Adrenal gland (tissue), 9 donors: ENCODE measurements at regions not wholly inside any gene's neighbourhood (a gene's known extent, or its start where the extent isn't known, plus 50 kb on each side); places are given as distances from the start of the nearest gene placed in this dataset.

ENCODE experiments used
- DNase-seq, 7 donors: peaks; one replicate each; pipeline ENCODE4 v3.0.0-alpha.2; 2019 to 2020
- H3K27ac ChIP-seq, 5 donors: fragments of 200-600 bp; sonication (generic) in 4 of 5; 1 replicate in 3 of 5; 2 replicates in 2 of 5; pipeline versions ENCODE4 v1.5.1 to v1.8.0; 2016 to 2020; ENCODE audit warnings: mild to moderate bottlenecking in 1 of 5
- H3K27me3 ChIP-seq: fragments of 200-600 bp; 2 replicates; pipeline ENCODE4 v1.8.0; 2021
- H3K36me3 ChIP-seq, 2 donors: fragments of 200-600 bp; replicated peaks in 1 of 2; 1 replicate in 1 of 2; 2 replicates in 1 of 2; pipeline versions ENCODE4 v1.5.1 to v1.8.0; 2018 to 2022
- H3K4me1 ChIP-seq, 2 donors: fragments of 200-600 bp; replicated peaks in 1 of 2; 1 replicate in 1 of 2; 2 replicates in 1 of 2; pipeline versions ENCODE4 v1.5.1 to v1.8.0; 2018 to 2021
- H3K4me3 ChIP-seq, 4 donors: fragments of 200-600 bp; sonication (generic) in 3 of 4; one replicate each; pipeline ENCODE4 v1.5.1; 2016 to 2018
- H3K9me3 ChIP-seq, 3 donors: fragments of 200-600 bp; sonication (generic) in 1 of 3; replicated peaks in 1 of 3; 1 replicate in 2 of 3; 2 replicates in 1 of 3; pipeline versions ENCODE4 v1.5.1 to v1.8.0; 2016 to 2021
- CTCF ChIP-seq, 6 experiments: fragments of 450-650 bp in 4 of 6; fragments of 200-600 bp in 2 of 6; sonication (generic) in 1 of 6; IDR thresholded peaks; 1 replicate in 5 of 6; 2 replicates in 1 of 6; pipeline versions ENCODE4 v1.5.1 to v1.8.0; 2016 to 2021; ENCODE audit warnings: antibody characterized with exemption in 6 of 6, mild to moderate bottlenecking in 2 of 6, moderate library complexity in 1 of 6
- POLR2A ChIP-seq, 2 donors: fragments of 450-650 bp; IDR thresholded peaks; one replicate each; pipeline ENCODE4 v1.6.1; 2017; ENCODE audit warnings: antibody characterized with exemption in 2 of 2, mild to moderate bottlenecking in 2 of 2, moderate library complexity in 1 of 2
- WGBS, 4 donors: extraction: QIAGEN DNeasy Blood & Tissue Kit in 2 of 4; methylation state at CpG; one replicate each; pipeline versions ENCODE4 v1.1.5 to v1.1.7; 2013 to 2017; 5-methylcytosine and 5-hydroxymethylcytosine counted together
- intact Hi-C, 2 donors: fragments of 100-400 bp; cut with DNase I; formaldehyde crosslinking; loops; one replicate each; pipeline versions ENCODE4 v1.14.1 to v1.15.0; 2022 to 2023
- donor health status: healthy with polysubstance abuse.
- donor health status: Bipolar disorder and iron deficiency.
- donor health status: DM: yes; HTN: yes; CAD: no.
- donor health status: DM: no; HTN: no; CAD: no.
- donor health status: DM: no; HTN: no; CAD: no.

GRCh38 chr2:108119492-108119891, 120.3 kb upstream of the SULT1C3 start:
- TF ChIP-seq CTCF (IDR thresholded peaks at IDR 0.05) (no peak), POLR2A (IDR thresholded peaks at IDR 0.05) (no peak)
- no peak for DNase-seq

GRCh38 chr2:108124736-108125495, 114.9 kb upstream of the SULT1C3 start:
- no peak overlapping the region for H3K4me3 ChIP-seq
- H3K4me1 ChIP-seq: peaks cover 0 to 4% of the 10 kb centered on the region in 2 donors
- WGBS, 4 donors: 26 to 49% (median 40%) methylated on average over 4 of the region's 4 CpGs
- H3K27ac ChIP-seq: peak overlapping the region in 1 of 5 donors; percentile 43
- no peaks in the 10 kb centered on the region for H3K36me3 ChIP-seq
- TF ChIP-seq CTCF (IDR thresholded peaks at IDR 0.05) (no peak), POLR2A (IDR thresholded peaks at IDR 0.05) (no peak)
- peak; percentile 15 to 55 (median 31) for DNase-seq
- intact Hi-C loops: no loop called here
- H3K9me3 ChIP-seq: no peaks in the 10 kb centered on the region
- no peaks in the 10 kb centered on the region for H3K27me3 ChIP-seq

More at GRCh38 chr2:108119492-108119891, 120.3 kb upstream of the SULT1C3 start:
- WGBS, 4 donors: 75 to 83% (median 82%) methylated on average over 3 of the region's 3 CpGs
- H3K27me3 ChIP-seq: no peaks in the 10 kb centered on the region
- H3K27ac ChIP-seq: no peak overlapping the region
- H3K9me3 ChIP-seq: no peaks in the 10 kb centered on the region
- no peaks in the 10 kb centered on the region for H3K4me1 ChIP-seq
- intact Hi-C loops: no loop called here
- H3K36me3 ChIP-seq: no peaks in the 10 kb centered on the region
- no peak overlapping the region for H3K4me3 ChIP-seq

GRCh38 chr2:108125581-108125980, 114.2 kb upstream of the SULT1C3 start:
- WGBS, 4 donors: 44 to 76% (median 58%) methylated on average over 1 of the region's 1 CpG
- DNase-seq: no peak
- Histone ChIP-seq H3K4me3 (no peak overlapping the region), H3K9me3 (no peaks in the 10 kb centered on the region), H3K27ac (peak overlapping the region in 1 of 5 donors; percentile 43), H3K27me3 (no peaks in the 10 kb centered on the region), H3K4me1 (peaks cover 0 to 4% of the 10 kb centered on the region in 2 donors), H3K36me3 (no peaks in the 10 kb centered on the region)
- intact Hi-C loops: no loop called here
- TF ChIP-seq POLR2A (IDR thresholded peaks at IDR 0.05) (no peak), CTCF (IDR thresholded peaks at IDR 0.05) (no peak)

GRCh38 chr2:108128249-108128648, 111.5 kb upstream of the SULT1C3 start:
- Histone ChIP-seq H3K27ac (no peak overlapping the region), H3K4me1 (peaks cover 0 to 4% of the 10 kb centered on the region in 2 donors), H3K36me3 (no peaks in the 10 kb centered on the region), H3K4me3 (no peak overlapping the region), H3K9me3 (no peaks in the 10 kb centered on the region), H3K27me3 (no peaks in the 10 kb centered on the region)
- 73 to 82% (median 80%) methylated on average over 4 of the region's 4 CpGs for WGBS, 4 donors
- intact Hi-C loops: no loop called here
- no peak for TF ChIP-seq POLR2A (IDR thresholded peaks at IDR 0.05)
- TF ChIP-seq CTCF (IDR thresholded peaks at IDR 0.05): no peak
- no peak for DNase-seq
